ENCODE measurements at regions not wholly inside any gene's neighbourhood (a gene's known extent, or its start where the extent isn't known, plus 50 kb on each side); places are given as distances from the start of the nearest gene placed in this dataset.
"Not testable (repeated sequence)": the region's sequence is repeated elsewhere in the genome, so short reads cannot be mapped to it uniquely, and the experiment has no call there.

GRCh38 chr11:129625930-129626329, 189.7 kb upstream of the TMEM45B start:
- intact Hi-C loops (cut with DNase I) = no loop called here
- DNase-seq = no peak

DNA sequence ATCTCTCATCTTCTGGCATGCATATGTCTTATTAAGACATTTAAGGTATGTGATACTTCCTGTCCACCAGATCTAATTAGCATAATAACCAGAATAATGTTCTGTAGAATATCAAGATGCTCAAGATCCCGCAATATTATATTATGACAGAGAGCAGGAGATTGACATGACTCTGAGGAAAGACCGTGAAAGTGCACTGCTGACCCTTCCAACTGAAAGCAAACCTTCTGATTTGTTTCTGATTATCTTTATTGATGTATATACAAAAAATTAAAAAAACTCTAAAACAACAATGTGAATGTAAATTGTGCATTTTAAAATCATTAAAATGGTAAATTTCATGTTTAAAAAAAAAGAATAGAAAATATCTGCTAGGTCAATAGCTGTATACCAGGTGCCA, 184.4 kb upstream of the TMEM45B start:
- intact Hi-C loops (cut with DNase I) = no loop called here
- DNase-seq = no peak

GRCh38 chr11:129636926-129637325, 178.7 kb upstream of the TMEM45B start:
- no peak for DNase-seq
- intact Hi-C loops (cut with DNase I) = no loop called here

- intact Hi-C loops (cut with DNase I) = no loop called here
- DNase-seq = no peak
These were observed 178.2 kb upstream of the TMEM45B start for GRCh38 chr11:129637473-129637872.

DNA sequence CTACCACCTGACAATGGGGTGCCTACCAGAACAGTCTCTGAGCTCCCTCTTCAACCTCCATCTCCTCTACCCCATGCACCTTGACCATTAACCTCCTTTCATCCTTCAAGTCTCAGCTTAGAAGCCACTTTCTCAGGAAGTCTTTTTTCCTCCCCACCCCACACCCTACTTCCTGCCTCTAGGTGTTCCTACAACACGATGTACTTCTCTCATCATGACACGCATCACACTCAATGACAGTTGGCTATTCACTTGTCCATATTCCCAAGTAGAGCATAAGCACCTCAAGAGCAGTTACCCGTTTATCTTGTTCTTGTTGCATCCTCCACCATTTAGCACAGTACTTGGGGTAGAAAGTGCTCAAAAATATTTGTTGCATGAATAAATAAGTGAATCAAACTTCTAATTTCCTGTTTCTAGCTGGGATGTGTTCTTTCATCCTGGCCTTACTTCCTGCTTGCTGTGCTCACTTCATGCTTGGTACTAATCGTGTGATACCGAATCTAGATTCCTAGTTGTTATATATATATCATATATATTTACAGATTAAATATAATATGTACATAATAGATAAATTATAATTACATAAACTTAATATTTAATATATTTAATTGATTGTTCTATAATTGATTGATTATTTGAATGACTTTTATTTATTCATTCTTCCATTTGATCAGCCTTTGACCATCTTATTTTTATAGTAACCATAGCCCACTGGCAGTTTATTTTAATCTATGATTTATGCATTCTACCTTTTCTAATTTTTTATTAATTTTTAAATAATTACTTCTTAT, 177.5 kb upstream of the TMEM45B start:
- no peak for DNase-seq
- intact Hi-C loops (cut with DNase I) = no loop called here

- no peak for DNase-seq
These were observed 176.3 kb upstream of the TMEM45B start for GRCh38 chr11:129639300-129639699.

DNA sequence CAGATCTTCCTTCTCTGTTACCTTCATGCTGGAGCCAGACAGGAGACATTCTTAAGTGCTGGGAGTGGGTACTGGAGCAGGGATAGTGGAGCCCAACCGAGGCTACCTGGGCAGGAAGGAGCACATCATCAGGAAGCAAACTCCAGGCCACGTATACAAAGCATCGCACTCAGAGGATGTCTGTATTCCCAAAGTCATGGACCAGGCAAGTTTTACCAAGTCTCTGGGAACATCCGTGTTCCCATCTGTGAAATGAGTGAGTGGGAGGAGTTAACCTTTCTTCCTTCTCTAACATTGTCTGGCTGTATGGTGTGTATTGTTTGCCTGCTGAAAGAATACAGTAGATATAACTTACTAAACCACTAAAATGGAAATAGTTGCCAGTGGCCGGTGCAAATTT, 175.0 kb upstream of the TMEM45B start:
- DNase-seq = no peak
- intact Hi-C loops (cut with DNase I) = no loop called here

More at GRCh38 chr11:129639300-129639699, 176.3 kb upstream of the TMEM45B start:
- intact Hi-C loops (cut with DNase I) = no loop called here

DNA sequence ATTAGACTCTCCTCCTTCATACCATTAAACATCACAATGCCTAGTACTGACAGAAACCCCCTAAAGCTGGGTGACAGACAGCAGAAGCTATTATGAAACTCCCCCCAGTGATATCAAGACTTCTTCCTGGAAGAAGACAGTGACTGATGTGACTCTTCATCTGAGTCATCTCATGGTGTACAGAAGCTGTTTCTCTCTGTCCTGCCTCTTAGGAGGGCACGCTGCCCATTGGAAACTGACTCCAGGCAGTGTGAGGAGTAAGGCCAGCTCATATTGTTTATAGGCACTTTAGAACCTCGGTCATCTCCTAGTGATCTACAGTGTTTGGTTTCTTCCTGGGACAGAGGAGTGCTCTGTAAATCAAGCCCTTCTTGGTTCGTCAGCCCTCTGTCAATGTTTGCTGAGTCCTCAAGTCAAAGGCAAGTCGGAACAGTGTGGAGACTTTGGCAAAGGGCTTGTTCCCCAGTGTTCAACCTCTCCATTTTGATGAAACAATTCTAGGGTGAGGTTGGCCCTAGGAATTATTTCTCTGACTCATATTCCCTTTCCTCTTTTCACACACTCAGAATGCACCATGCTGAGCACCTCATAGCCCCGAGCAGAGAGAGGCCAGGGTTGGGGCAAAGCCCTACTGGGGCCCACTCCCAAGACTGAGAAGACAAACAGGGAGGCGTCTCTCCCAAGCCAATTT, 172.5 kb upstream of the TMEM45B start:
- no peak for DNase-seq
- intact Hi-C loops (cut with DNase I) = no loop called here

DNA sequence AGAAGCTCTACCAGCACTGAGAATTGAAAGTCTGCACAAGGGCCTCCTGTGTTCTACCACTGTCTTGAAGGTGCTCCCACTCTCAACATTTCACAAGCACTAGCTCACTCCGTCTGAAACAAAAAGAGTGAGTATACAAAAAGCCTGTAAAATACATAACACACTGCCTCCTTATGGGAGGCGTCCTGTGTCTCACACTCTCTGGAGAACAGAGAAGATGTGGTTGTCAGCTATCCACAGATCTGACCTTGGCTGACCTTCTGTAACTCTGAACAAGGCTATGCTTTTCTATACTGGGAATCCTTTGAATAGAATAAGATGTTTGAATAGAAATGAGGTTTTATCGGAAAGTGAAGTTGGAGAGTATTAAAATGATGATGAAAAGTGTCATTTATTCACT, 171.3 kb upstream of the TMEM45B start:
- DNase-seq = no peak
- intact Hi-C loops (cut with DNase I) = no loop called here

DNA sequence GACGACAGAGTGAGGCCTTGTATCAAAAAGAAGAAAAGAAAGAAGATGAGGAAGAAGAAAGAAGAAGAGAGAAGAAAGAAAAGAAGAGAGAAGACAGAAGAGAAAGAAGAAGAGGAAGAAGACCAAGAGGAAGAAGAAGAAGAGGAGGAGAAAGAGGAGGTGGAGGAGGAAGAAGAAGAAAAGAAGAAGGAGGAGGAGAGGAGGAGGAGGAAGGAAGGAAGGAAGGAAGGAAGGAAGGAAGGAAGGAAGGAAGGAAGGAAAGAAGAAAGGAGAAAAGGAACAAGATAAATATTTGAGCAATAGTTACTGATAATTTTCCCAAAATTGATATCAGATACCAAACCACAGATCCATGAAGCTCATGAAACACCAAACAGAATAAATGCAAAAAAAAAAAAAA, 169.7 kb upstream of the TMEM45B start:
- intact Hi-C loops (cut with DNase I) = no loop called here
- no peak for DNase-seq

GRCh38 chr11:129650044-129650443, 165.6 kb upstream of the TMEM45B start:
- intact Hi-C loops (cut with DNase I) = not testable (repeated sequence)

DNA sequence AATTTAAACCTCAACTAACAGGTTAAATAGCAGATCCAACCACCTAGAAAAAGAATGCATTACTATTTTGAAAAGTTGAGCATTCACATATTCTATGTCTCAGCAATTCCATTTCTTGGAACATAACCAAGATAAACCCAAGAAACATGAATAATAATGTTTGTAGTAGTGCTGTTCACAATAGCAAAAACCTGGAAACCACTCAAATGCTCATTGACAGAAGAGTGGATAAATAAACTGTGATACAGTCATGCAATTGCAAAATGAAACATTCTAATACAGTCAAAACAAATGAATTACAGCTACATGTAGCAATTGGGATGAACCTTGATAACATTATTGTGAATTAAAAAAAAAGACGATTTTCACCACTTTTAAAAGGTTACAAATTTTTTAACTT, 162.8 kb upstream of the TMEM45B start:
- DNase-seq = no peak
- intact Hi-C loops (cut with DNase I) = no loop called here

More at GRCh38 chr11:129650044-129650443, 165.6 kb upstream of the TMEM45B start:
- DNase-seq = not testable (repeated sequence)

DNA sequence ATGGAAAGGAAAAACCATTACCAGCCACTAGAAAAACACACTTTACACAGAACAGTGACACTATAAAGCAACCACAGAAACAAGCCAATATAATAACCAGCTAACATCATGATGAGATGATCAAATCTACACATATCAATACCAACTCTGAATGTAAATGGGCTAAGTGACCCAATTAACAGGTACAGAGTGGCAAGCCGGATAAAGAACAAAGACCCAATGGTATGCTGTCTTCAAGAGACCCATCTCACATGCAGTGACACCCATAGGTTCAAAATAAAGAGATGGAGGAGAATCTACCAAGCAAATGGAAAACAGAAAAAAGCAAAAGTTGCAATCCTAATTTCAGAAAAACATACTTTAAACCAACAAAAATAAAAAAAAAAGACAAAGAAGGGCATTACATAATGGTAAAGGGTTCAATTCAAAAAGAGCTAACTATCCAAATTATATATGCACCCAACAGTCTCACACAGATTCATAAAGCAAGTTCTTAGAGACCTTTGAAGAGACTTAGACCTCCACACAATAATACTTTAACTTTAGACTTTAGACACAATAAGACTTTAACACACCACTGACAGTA, 160.3 kb upstream of the TMEM45B start:
- intact Hi-C loops (cut with DNase I) = no loop called here
- DNase-seq = no peak

GRCh38 chr11:129657866-129658525, 157.7 kb upstream of the TMEM45B start:
- intact Hi-C loops (cut with DNase I) = no loop called here
- DNase-seq = peak in 1 of 10 donors; percentile 54

GRCh38 chr11:129658526-129658867, 157.2 kb upstream of the TMEM45B start:
- no peak for DNase-seq
- intact Hi-C loops (cut with DNase I) = no loop called here

- intact Hi-C loops (cut with DNase I) = no loop called here
- DNase-seq = no peak
These were observed 134.7 kb upstream of the TMEM45B start for GRCh38 chr11:129680907-129681306.

DNA sequence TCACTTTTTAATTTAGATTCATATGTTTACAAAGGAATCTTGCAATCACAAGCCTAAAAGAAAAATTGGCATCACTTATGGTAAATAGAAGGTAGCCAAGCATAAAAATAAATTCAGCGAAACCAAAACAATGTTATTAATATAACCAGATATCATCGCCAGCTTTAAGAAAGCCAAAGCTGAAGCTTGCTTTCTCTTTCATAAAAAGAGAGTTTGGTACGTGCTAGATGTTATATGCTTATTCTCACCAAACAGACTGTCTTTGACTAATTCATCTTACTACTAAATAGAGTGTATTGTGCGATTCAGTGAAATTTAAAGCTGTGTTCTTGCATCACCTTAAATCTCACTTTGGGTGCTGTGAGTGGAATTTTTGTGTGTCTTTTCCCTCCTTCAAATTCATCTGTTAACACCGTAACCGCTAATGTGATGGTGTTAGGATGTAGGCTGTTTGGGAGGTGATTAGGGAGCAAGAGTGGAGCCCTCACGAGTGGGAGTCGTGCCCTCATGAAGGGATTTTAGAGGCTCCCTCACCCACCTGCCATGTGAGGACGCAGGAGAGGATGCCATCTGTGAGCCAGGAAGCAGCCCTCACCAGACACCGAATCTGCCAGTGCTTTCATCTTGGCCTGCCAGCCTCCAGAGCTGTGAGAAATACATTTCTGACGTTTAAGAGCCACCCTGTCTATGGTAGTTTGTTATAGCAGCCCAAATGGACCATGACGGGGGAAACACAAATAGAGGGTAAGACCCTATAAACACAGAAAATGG, 134.1 kb upstream of the TMEM45B start:
- DNase-seq = no peak
- intact Hi-C loops (cut with DNase I) = no loop called here

DNA sequence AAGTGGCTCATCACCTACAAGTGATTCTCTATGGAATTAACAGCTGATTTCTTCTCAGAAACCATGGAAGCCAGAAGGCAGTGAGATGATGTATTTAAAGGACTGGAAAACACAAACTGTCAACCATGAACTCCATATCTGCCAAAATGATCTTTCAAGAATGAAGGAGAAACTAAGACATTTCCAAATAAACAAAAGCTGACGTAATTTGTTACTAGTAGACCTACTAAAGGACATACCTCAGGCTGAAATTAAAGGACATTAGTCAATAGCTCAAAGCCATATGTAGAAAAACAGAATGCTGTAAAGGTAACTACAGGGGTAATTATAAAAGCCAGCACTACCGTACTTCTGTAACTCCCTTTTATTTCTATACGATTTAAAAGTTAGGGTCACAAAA, 129.4 kb upstream of the TMEM45B start:
- intact Hi-C loops (cut with DNase I) = no loop called here
- DNase-seq = no peak

DNA sequence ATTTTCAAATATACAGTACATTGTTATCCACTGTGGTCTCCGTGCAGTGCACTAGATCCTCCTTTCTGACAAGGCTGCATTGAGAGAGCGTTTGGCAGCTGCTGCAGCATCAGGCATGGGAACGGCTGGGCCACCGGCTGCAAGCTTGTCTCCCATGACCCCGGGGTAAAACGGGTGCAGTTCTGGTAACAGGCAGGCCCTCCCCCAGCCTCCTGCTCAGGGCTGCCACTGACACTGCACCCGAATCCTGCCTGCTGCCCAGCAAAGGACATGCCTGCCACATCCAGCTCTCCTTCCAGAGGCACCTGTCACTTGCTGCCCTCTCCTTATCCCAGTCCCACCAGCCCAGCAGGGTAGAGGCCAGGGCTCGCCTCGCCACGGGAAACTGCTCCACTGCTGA, 124.5 kb upstream of the TMEM45B start:
- no peak for DNase-seq
- intact Hi-C loops (cut with DNase I) = loop anchor here (5.0 kb wide), 1 partner anchor 324 kb away; no protein-coding TSS in a partner anchor

GRCh38 chr11:129694538-129694937, 121.1 kb upstream of the TMEM45B start:
- no peak for DNase-seq
- intact Hi-C loops (cut with DNase I) = loop anchor here (5.0 kb wide), 1 partner anchor 327 kb away; no protein-coding TSS in a partner anchor
